ENCODE measurements at regions not wholly inside any gene's neighbourhood (a gene's known extent, or its start where the extent isn't known, plus 50 kb on each side); places are given as distances from the start of the nearest gene placed in this dataset.

- no peak for DNase-seq
Measured at GRCh38 chr13:68439817-68440216, 1209.7 kb upstream of the PCDH9 start.

DNA sequence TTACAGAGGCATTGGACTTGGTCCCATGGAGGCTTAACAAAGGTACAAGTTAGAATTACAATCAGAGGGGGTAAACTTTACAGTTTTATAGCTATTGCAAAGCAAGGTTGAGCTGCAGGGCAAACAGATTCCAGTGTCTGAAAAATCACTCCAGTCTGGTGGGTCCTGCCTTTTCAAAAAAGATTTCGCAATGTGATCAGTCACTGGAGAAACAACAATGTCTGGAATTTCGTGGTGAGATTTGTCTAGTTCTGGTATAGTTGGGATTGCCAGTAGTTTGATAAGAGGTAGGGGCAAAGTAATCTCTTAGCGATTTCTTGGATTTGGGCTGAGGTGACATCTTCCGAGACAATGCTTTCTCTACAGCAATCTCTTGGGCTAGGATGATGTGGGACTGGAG lies 1198.2 kb upstream of the PCDH9 start:
- DNase-seq: no peak

GRCh38 chr13:68417801-68418200 lies 1187.7 kb upstream of the PCDH9 start:
- DNase-seq: no peak

DNA sequence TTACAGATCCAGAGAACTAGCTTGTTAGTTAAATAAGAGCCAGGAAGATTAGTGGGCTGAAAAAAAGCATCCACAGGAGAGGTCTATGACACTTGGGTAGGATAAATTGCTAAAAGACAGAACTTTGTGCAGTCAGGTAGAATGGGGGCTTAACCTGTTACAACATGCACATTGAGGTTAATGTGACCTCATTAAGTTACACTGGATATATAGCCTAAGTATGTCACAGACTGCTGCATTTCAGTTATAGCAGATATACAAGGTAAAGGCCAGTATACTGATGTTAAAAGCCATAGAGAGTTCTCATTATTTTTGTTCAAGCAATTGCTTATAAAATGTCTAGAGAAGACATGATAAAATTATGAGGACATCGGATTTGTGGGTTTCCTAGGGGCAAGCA lies 1179.9 kb upstream of the PCDH9 start:
- no peak for DNase-seq

DNA sequence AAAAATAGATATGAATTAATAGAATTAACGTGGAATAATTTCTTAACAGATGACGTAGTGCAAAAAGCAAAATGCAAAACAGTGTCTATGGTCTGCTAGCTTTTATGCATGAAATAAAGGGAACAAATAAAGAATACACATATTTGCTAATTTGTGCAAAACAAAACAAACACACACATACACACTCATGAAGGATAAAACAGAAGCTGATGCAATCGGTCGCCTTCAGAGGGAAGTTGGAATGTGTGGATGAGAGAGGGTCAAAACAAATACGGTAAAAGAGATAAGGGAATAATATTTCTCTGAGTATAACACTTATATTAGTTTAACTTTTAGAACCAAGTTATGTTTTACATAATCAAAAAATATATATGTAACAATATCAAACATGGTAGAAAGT lies 1160.9 kb upstream of the PCDH9 start:
- DNase-seq: no peak

DNA sequence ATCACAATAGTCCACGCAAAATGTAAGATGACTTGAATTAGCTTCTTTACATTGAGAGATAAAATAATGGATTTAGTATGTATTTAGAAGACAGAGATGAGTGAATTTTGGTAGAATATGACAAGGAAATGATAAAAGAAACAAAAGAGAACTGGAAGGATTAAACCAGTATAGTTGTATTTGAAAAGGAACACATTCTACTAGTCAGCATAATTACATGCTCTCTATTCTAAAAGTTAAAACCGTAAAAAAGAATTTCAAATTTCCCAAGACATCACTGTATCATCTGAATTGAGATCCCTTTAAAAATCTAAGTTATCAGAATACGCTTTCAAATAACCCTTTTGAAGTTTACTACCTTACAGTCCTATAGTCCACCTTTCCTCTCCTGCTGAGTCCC lies 1156.7 kb upstream of the PCDH9 start:
- DNase-seq: no peak

DNA sequence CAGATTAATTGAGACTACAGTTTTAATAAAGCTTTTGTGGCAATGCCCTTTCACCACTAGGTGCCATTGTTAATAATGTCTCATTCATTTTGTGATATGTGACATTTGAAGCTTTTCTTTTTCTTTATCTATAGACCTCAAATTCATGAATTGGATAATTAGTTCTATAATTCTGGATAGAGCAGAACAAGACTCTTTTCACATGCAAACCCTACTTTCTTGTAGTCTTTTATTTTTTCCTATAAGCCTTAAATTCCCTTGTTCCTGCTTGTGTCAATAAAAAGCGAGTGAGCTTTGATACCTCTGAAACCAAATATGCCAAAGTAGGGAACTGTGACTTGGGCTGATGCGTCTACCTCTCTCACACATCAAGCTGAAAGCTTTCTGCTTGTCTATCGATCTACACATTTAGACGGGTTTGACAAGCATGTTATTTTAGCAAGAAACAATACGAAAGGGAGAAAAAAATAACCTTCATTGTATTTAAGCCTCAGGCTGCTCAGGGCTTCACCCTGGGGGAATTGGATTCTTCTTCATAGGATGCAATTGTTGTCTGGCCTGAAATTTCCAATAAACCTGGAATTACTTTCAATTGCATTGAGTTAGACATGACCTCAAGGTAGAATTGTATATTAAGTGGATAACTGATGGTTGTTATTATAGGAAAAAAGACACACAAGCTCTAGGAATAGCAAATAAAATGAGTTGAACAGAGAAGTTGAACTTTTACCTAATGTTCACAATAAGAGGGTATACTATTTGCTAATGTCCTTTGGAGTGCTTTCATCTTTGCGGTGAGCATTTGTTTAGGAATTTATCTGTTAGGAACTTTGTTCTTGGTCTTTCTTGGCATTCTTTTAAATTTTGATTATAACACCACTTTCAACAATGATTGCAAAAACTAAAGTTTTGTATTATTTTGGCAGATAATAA lies 1150.2 kb upstream of the PCDH9 start:
- no peak for DNase-seq

GRCh38 chr13:68378294-68378693 lies 1148.2 kb upstream of the PCDH9 start:
- DNase-seq: no peak

GRCh38 chr13:68375004-68375403 lies 1144.9 kb upstream of the PCDH9 start:
- DNase-seq: no peak

GRCh38 chr13:68369739-68370138 lies 1139.6 kb upstream of the PCDH9 start:
- DNase-seq: no peak

DNA sequence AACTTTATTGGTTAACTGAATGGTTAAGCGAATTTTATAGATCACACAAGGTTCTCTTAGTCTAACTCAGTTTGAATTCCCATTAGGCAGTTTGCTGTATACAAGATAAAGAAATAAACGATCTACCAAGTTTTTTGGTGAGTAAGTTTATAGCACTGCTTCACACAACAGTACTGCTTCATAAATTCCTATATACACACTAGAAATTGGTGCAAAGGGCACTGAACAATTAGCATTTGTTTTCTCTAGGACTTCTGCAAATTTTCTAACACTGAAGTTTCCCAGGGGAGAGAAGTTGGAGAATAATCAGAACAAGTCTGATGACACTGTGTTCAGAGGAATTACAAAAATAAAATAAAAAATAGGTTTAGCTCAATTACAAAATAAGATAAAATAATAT lies 1138.8 kb upstream of the PCDH9 start:
- DNase-seq: no peak

DNA sequence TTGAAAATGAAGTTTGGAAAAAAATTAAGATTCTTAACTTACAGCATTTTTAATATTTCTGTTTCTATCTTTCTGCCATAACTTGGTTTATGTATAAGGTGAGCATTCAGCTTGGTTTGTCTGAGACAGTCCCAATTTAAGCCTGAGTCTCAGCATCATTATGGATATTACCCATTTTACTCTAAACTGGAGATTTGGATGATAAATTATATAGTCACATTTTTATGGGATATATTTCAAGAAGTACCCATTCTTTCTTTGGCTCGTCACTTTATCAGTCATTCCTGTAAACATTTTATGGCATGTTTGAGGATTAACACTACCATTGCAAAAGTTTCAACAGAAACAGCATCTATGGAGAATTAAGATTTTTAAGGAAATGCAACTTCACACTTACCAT lies 1129.0 kb upstream of the PCDH9 start:
- no peak for DNase-seq

DNA sequence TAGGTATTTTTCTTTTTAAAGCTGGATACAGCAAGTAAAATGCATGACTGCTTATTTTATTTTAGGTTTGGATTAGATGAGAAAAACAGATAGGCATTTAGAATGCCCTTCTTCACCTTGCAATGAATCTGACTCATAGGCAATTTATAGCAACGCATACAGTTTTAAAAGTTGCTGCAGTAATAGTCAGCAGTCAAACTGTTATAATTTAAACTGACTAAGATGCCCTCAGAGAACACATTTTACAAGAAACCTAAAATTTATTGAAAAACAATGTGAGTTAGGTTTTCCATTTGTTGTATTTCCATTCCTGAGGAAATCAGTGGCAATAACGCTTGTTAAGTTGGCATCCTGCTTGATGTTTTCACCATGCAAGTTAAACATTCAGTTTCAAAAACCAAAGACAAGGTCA lies 1128.2 kb upstream of the PCDH9 start:
- DNase-seq: no peak

GRCh38 chr13:68350554-68350953 lies 1120.4 kb upstream of the PCDH9 start:
- no peak for DNase-seq

DNA sequence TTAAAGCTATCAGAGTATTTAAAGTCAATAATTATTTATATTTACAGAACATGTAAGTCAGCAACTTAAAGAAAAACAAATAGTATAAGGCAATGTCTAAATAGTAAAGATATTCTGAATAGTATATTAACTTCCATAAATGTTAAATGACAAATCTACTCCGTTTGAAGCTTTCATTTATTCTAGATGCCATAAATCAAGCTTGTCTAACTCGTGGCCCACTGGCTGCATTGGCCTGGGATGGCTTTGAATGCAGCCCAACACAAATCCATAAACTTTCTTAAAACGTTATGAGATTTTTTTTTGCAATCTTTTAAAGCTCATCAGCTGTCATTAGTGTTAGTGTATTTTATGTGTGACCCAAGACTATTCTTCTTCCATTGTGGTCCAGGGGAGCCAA lies 1117.1 kb upstream of the PCDH9 start:
- DNase-seq: no peak

GRCh38 chr13:68345963-68346531 lies 1115.9 kb upstream of the PCDH9 start:
- no peak for DNase-seq

GRCh38 chr13:68323124-68323523 lies 1093.0 kb upstream of the PCDH9 start:
- DNase-seq: no peak

- no peak for DNase-seq
Measured at GRCh38 chr13:68319384-68319783, 1089.2 kb upstream of the PCDH9 start.

DNA sequence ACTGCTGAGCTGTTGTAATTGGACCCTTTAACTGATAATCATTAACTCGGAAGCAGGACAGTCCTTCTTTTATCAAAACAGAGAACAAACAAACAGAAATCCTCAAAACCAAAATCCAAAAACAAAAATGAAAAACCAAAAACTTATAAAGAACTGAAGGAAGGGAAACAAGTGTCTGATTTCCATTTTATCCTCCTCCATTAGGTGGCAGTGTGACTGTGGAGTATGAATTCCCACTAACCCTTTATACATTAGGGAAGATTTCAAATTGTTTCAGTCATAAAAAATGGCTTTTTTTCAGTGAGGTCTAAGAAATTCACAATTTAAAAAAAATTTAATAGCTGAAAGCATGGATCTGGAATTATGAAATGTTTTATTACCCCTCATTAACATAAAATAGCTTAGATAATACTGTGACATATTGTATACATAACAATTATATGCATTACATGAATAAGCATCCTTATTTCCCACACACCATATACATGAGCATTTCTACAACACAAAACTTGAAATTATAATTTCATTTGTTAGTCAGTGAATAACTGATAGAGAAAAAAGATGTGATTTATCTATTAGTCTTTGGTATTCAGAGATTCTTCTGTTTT lies 1074.3 kb upstream of the PCDH9 start:
- DNase-seq: peak; percentile 8

GRCh38 chr13:68293631-68294030 lies 1063.5 kb upstream of the PCDH9 start:
- DNase-seq: no peak

DNA sequence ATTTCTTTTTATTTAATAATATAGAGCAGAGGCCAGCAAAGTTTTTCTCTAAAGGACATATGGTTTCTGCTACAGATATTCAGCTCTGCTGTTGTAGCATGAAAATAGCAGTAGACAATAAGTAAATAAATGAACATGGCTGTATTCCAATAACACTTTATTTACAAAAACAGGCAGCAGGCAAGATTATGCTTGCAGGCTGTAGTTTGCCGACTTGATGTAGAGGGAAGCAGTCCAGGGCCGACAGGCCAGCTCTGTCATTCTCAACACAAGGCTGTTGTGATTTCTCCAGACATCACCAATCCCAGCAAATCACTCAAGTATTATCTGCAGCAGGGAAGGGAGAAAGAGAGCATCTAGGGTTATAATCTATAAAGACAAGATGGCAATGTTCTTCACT lies 1062.5 kb upstream of the PCDH9 start:
- no peak for DNase-seq

DNA sequence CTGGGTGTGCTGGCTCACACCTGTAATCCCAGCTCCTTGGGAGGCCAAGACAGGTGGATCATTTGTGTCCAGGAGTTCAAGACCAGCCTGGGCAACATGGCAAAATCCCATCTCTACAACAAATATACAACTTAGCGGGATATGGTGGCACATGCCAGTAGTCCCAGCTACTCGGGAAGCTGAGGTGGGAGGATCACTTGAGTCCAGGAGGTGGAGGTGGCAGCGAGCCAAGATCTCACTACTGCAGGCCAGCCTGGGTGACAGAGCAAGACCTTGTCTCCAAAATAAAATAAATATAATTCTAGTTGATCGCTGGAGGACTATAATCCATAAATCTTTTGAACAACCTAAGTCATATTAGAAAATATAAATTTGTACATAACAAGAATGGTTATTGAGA lies 1061.5 kb upstream of the PCDH9 start:
- DNase-seq: no peak

DNA sequence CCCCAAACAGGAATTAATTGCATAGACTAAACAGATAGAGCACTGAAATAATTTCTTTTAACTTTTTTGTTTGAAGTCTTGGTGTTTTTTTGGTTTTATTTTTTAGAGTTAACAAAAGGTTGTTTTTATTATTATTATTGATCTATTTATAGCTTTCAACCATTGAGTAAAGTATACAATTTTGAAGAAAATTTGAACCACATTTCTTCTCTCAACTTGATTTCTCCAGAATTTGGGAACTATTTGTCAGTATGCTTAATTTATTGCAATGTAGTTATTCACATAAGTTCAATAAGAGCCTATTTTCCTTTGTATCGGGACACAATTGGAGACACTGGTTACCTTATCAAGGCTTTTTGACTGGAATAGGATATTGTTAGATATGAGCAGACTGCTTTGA lies 1045.6 kb upstream of the PCDH9 start:
- no peak for DNase-seq

DNA sequence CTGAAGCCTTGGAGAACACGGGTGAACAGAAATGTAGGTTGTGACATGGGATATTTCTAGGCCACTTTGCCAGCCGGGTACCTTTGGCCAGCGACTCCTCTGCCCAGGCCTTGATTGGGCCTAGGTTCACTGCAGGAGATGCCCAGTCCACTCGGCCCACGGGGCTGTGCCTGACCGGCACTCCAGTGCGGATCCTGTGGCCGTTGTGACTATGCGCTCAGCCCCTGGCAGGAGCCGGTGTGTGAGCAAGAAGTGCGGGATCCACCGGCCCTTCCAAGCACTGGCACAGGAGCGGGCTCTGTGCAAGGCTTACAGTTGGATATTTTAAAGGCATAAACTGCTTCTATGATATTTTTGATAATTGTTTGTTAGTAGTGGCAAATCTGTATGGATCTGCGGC lies 1042.5 kb upstream of the PCDH9 start:
- no peak for DNase-seq
